ENCODE measurements at regions not wholly inside any gene's neighbourhood (a gene's known extent, or its start where the extent isn't known, plus 50 kb on each side); places are given as distances from the start of the nearest gene placed in this dataset.

DNA sequence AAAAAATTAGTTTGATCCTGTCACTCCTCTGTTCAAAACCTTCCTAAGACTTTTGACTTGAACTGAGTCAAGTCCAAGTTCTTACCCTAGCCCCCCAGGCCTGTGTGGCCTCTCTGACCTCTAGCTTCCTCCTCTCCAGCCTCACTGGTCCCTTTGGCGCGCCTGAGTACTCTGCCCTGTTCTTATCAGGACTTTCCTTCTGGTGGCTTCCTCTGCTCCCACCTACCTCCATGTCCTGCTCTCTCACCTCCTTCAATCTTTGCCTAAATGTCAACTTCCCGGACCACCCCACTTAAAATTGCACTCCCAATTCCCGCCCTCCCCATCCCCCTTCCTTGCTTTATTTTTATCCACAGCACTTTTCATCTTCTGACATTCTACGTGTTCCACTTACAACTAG lies 526.1 kb upstream of the KLF4 start:
- DNase-seq: no peak

DNA sequence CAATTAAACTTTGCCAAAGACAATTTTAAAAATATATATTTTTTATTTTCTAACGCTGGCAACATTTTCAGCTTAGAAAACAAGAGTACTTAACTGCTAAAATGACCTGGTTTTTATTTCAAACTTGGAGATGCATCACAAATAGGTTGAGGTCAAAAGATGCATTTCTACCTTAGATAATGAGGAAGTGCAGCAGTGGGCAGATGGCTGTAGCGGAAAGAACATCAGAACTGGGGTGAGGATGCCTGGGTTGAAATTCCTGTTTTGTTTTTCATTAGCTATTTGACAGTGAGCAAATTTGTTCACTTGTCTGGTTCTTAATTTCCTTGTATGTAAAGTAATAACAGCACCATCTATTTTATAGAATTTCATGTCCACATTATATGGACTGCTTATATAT lies 524.8 kb upstream of the KLF4 start:
- no peak for DNase-seq

- DNase-seq: no peak
Measured at GRCh38 chr9:108012886-108013665, 523.5 kb upstream of the KLF4 start.

DNA sequence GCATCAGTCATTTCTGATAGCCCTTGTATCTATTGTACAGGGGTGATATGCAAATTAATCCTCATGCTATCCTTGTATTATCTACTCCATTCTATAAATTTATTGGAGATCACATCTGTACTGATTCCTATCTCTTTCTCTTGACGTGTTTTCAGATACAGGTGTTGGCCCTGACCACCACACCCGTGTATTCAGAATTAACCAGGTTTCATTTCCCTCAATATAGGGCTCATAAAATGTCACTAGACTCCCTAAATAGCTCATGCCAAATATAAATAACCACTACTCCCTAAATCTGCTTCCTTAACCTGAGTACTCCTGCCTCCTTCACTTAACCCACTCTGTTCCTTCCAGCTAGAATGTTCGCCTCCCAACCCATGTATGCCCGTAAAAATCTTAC lies 522.8 kb upstream of the KLF4 start:
- DNase-seq: no peak

DNA sequence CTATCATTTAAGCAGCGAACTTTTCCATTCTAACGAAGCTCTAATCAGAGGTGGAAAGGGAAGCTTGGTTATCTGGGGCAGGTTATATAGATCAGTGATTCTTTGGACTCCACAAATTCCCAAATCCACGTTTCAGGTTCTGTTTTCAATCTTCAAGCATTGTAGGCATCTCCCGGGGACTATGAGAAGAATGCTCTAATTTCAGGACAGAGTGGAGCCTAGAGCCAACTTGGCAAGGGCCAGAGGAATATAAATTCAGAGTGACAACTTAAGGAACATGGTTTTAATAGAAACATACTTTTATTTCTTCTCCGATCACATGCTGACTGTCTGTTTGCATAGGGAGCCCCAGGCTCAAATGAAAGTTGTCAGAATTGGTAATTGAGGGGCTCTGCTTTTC lies 514.0 kb upstream of the KLF4 start:
- DNase-seq: no peak

- DNase-seq: no peak
Measured at GRCh38 chr9:108002371-108002956, 512.9 kb upstream of the KLF4 start.

DNA sequence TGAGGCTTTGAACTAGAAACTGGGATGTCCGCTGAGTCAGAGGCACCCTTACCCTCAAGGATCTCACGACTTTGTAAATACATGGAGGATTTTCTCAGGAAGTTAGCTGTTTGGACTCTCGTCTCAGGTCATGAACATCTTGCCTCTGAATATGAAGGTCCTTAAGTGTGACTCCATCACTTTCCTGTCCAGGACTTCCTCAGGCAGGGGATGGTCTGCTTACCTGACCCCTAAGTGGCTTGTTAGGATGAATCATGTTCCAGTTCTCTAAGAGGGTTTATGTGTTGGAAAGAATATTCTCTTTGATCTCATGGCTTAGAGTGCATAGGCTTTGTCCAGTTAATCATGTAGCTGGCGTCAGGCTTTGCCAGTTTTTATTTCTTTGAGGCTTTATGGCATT lies 511.7 kb upstream of the KLF4 start:
- no peak for DNase-seq

- no peak for DNase-seq
Measured at GRCh38 chr9:107999890-108000289, 510.3 kb upstream of the KLF4 start.

DNA sequence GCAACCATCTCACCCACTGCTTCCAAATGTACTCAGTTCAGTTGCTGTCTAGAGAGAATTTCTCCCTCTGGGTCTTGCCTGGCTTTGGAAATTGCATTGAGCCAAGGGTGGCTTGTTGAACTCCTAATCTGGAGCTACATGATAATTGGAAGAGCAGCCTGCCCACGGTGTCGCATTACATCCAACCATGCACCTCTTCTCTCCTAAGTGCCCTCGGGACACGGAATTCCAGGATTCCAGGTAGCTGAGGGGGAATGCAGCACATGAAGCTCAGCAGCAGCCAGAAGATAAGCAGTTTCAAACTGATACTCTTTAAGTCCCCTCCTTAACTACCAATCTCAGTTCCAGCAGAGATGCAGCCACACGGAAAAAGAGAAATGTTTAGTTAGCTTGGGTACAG lies 509.4 kb upstream of the KLF4 start:
- peak; percentile 11 for DNase-seq

- no peak for DNase-seq
Measured at GRCh38 chr9:107994648-107995047, 505.1 kb upstream of the KLF4 start.

DNA sequence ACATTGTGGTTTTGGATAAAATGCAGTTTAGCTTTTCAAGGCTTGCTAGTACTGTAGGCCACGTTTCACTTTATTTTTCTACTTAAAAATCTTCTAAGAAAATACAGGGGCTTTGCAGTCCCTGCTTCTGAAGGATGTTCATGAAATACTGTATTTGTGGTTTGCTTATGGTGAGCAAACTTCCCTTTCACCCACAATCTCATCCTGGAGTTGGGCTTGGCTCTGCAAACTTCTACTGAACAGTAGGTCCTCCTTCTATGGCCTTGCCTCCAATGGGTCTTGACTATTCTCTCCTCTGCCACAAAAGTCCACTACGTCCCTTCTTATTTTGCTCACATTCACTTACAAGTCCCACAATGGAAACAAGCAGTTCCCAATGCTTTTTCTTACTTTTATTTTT lies 502.7 kb upstream of the KLF4 start:
- DNase-seq: no peak

DNA sequence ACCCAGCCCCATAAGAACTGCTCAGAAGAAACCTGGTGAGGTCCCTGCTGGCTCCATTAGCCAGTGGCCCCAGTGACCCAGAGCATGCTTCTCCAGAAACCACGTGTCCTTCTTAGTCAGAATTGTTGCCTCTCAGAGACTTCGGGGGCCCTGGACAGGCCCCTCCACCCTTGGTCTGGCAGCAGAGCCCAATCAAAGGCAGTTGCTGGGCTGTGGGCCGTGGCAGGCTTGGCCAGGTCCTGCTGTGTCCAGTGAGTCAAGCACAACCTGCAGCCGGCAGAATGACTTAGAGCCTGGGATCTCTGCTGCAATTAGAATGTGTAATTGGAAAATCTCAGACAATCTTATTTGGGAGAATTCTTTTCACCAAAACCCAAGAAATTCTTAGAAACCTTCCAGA lies 502.0 kb upstream of the KLF4 start:
- no peak for DNase-seq

DNA sequence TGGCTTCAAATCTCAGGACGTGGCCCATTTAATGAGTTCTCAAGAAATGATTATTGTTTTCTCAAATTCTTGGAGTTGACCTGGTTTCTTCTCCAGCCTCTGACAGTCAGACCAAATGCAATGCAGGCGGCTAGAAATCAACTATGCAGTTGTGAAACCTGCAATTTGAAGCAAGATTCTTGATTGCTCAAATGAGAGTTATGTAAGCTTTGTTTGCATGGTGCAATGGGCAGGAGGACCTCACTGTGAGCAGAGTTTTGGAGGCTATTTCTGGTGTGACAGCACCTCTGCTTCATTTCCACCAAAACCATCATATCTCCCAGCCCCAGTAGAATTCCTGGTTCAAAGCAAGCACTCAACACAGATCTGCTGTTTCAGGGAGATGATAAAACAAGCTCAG lies 500.0 kb upstream of the KLF4 start:
- DNase-seq: no peak

GRCh38 chr9:107989099-107989498 lies 499.5 kb upstream of the KLF4 start:
- DNase-seq: no peak

DNA sequence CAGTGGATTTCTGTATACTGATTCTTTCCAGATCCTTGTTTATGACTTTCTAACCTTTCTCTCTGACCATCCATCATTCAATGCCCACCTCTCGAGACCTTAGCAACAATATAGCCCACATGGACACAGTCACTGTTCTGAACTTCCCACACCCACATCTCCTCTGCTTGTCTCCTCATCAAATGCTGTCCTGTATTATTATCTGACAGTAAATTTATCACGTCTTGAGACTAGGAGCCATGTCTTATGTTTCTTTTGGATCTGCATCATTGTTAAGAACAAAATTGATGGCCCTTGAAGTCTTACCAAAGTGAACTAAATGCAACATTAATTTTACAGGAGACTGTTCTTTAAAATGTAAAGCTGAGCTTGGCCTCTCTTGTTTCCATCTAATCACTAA lies 495.4 kb upstream of the KLF4 start:
- DNase-seq: no peak

- no peak for DNase-seq
Measured at GRCh38 chr9:107983762-107984161, 494.2 kb upstream of the KLF4 start.

- no peak for DNase-seq
Measured at GRCh38 chr9:107983181-107983603, 493.6 kb upstream of the KLF4 start.

- no peak for DNase-seq
Measured at GRCh38 chr9:107982745-107983144, 493.2 kb upstream of the KLF4 start.

DNA sequence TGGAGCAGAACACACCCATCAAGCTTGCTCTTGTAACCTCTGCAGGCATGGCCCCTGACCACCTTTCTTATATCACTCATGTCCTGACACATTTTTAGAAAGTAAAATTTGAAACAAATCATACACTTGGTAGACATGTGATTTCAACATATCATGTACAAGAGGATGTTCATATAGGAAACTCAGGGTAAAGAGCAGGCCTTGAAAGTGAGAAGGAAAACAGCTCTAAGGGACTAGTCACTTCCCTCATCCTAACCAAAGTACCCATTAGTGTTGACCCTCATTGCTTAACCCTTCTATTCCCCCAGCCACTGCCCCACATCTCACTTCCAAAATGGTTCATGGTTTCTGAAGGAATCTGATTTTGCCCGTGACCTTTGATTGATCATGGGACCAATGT lies 492.4 kb upstream of the KLF4 start:
- no peak for DNase-seq

GRCh38 chr9:107980984-107981383 lies 491.4 kb upstream of the KLF4 start:
- no peak for DNase-seq

GRCh38 chr9:107976767-107977166 lies 487.2 kb upstream of the KLF4 start:
- no peak for DNase-seq

DNA sequence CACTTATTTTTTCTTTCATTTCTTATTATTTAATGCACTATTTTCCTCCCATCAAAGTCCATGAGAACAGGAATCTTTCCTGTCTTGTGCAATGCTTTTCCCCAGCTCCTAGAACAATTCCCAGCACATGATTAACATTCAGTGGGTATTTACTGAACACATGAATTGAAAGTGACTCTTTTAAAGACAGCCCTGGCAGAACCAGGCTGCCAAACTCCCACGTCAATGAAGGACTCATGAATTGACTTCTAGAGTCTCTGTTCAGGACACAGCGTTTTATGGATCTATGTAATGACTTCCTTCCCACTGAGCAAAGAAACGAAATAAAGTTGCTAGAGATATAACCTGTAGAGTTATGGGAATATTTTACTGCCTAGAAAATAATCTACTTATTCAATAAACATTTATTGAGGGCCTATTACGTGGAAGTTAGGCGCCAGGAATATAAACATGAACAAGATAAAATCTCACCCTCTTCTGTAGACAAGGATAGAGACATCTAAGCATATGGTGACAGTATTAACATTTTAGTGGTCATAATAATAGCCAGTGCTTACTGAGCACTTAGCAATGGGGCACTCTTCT lies 485.9 kb upstream of the KLF4 start:
- DNase-seq: no peak

DNA sequence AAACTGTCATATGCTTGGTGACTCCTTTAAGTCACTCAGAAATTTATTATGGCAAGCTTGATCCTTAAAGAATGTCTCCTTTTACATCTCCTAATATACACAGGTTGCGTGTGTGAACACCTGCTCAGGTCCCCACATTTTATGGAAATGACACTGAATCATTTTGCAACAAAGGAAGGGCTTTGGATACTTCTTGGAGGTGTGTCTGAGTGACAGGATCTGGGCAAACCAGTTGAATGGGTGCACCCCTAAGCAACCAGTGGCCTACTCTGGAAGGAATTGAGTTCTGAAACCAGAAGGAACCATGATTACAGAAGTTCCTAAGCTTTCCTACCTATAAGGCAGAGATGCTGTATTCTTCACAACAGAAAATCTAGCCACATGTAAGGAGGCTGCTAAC lies 483.9 kb upstream of the KLF4 start:
- DNase-seq: no peak

DNA sequence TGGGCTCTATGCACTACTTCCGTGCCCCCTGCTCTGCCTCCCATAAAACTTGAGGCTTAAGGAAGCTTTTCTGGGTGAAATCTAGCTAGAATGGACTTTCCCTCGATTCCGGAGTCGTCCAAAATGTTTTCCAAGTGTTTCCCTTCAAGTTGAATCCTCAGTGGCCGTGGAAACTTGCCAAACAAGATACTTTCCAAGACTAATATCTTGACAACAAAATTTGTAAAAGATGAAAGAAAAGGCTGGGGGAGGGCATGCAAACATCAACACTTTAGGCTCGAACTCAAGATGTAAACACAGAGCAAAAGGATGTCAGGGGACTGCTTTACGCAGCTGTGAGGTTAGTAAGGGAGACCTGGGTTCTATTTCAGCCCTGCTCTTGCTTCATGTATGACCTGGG lies 482.8 kb upstream of the KLF4 start:
- DNase-seq: no peak

DNA sequence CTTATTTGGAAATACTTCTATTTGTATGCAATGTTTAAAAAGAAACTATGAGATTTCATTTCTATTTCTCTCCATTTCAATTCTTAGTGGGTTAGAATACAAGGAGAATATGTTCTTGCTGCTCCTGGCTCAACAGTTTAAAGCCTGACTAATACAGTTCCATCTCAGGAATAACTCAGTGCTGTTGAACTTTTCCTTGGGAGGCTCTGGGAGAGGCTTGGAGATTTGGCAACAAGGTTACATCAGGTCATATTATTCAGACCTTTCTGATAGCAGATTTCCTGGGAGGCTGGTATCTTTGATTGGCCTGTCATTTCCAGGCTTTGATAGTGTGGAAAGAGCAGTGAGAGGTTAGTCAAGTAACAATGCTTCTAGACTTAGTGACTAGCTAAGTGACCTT lies 481.7 kb upstream of the KLF4 start:
- DNase-seq: no peak
